PC-3 (cell line): ENCODE measurements at regions not wholly inside any gene's neighbourhood (a gene's known extent, or its start where the extent isn't known, plus 50 kb on each side); places are given as distances from the start of the nearest gene placed in this dataset.

ENCODE experiments used
- ATAC-seq: fragments of 200-7000 bp; cut with Tn5 transposase; 2 replicates; pipeline ENCODE4 v1.9.1; 2020; ENCODE audit warnings: mild to moderate bottlenecking, moderate library complexity
- BruUV-seq: library from RNA; stranded (reverse); fragments of 400-500 nt; replicated peaks from 2 replicates; lab custom pipeline; 2021; lab: Mats Ljungman, UMichigan
- CTCF ChIA-PET: fragments of 300-600 bp; sonication (Branson Sonifier 250); formaldehyde crosslinking; loops from one replicate; lab custom pipeline; 2022; ENCODE audit warnings: antibody characterized with exemption; lab: Charles Lee
- POLR2A ChIA-PET: fragments of 300-600 bp; sonication (Branson Sonifier 250); formaldehyde crosslinking; loops from one replicate; lab custom pipeline; 2022; ENCODE audit warnings: antibody characterized with exemption; ENCODE audit not compliant: unreplicated experiment; lab: Charles Lee
- DNase-seq: peaks from one replicate; pipeline ENCODE4 v3.0.0-alpha.2; 2015
- H2AFZ ChIP-seq: fragments of 300-600 bp; sonication (generic); 2 replicates; pipeline ENCODE4 v1.6.0; 2016; ENCODE audit warnings: antibody characterized with exemption, low read length
- H3F3A ChIP-seq: fragments of 300-600 bp; sonication (generic); one replicate; pipeline ENCODE4 v1.6.0; 2017; ENCODE audit warnings: antibody characterized with exemption, low read length, control low read depth, mild to moderate bottlenecking; ENCODE audit not compliant: unreplicated experiment
- H3K27ac ChIP-seq: fragments of 300-600 bp; sonication (generic); 2 replicates; pipeline ENCODE4 v1.5.1; 2016; ENCODE audit warnings: mild to moderate bottlenecking, low read length
- H3K27me3 ChIP-seq: fragments of 300-600 bp; sonication (generic); 2 replicates; pipeline ENCODE4 v1.6.1; 2016; ENCODE audit warnings: low read length, mixed read lengths
- H3K36me3 ChIP-seq: fragments of 300-600 bp; sonication (generic); 2 replicates; pipeline ENCODE4 v1.6.1; 2016; ENCODE audit warnings: low read depth, mixed run types, low read length, mixed read lengths
- H3K4me1 ChIP-seq: fragments of 300-600 bp; sonication (generic); 2 replicates; pipeline ENCODE4 v1.5.1; 2016; ENCODE audit warnings: low read length; ENCODE audit not compliant: insufficient read depth
- H3K4me2 ChIP-seq: fragments of 300-600 bp; sonication (generic); 2 replicates; pipeline ENCODE4 v1.6.0; 2016; ENCODE audit warnings: low read length
- H3K4me3 ChIP-seq: fragments of 300-600 bp; sonication (generic); 2 replicates; pipeline ENCODE4 v1.5.1; 2016; ENCODE audit warnings: mild to moderate bottlenecking, low read length, mixed read lengths
- H3K79me2 ChIP-seq: fragments of 300-600 bp; sonication (generic); 2 replicates; pipeline ENCODE4 v1.6.1; 2017; ENCODE audit warnings: low read length, mixed read lengths
- H3K9ac ChIP-seq: fragments of 300-600 bp; sonication (generic); 2 replicates; pipeline ENCODE4 v1.6.0; 2016; ENCODE audit warnings: mild to moderate bottlenecking, low read length
- H3K9me2 ChIP-seq: fragments of 300-600 bp; sonication (generic); replicated peaks from 2 replicates; pipeline ENCODE4 v1.6.1; 2016; ENCODE audit warnings: mixed run types, low read length, mixed read lengths
- H3K9me3 ChIP-seq: fragments of 300-600 bp; sonication (generic); 2 replicates; pipeline ENCODE4 v1.6.1; 2016; ENCODE audit warnings: low read length, mixed read lengths
- H4K20me1 ChIP-seq: fragments of 300-600 bp; sonication (generic); 2 replicates; pipeline ENCODE4 v1.6.1; 2016; ENCODE audit warnings: low read length, mixed read lengths
- EZH2 ChIP-seq: fragments of 300-600 bp; sonication (generic); IDR thresholded peaks from one replicate; pipeline ENCODE4 v1.6.1; 2017; ENCODE audit warnings: antibody characterized with exemption, mild to moderate bottlenecking, low read length; ENCODE audit not compliant: unreplicated experiment
- EZH2phosphoT487 ChIP-seq: fragments of 300-600 bp; sonication (generic); IDR thresholded peaks from 2 replicates; pipeline ENCODE4 v1.6.1; 2018; ENCODE audit warnings: mild to moderate bottlenecking, antibody characterized with exemption, low read length, borderline replicate concordance
- intact Hi-C: fragments of 100-400 bp; cut with micrococcal nuclease; formaldehyde crosslinking; loops from 2 replicates; pipeline ENCODE4 v1.9.0; 2023
- TF ChIP-seq, protein P1 (sequence below): fragments of 300-600 bp; sonication (generic); conservative IDR thresholded peaks from 2 replicates; pipeline ENCODE4 v1.5.1; 2017; ENCODE audit warnings: antibody characterized with exemption, low read depth, mild to moderate bottlenecking, low read length

- no peaks in the 10 kb centered on the region for H3K9me2 ChIP-seq
- H4K20me1 ChIP-seq: no peaks in the 10 kb centered on the region
- ChIA-PET POLR2A (no interaction called here), CTCF (no interaction called here)
- no TSS peak for BruUV-seq
- H3K36me3 ChIP-seq: no peaks in the 10 kb centered on the region
- no peaks in the 10 kb centered on the region for H3K27me3 ChIP-seq
- H3K79me2 ChIP-seq: no peaks in the 10 kb centered on the region
- intact Hi-C loops: no loop called here
- no peak overlapping the region for H3K9ac ChIP-seq
- H3K4me3 ChIP-seq: no peak overlapping the region
- DNase-seq (no peak), ATAC-seq (no peak)
- H2AFZ ChIP-seq: no peak overlapping the region
- TF ChIP-seq, protein P1, sequence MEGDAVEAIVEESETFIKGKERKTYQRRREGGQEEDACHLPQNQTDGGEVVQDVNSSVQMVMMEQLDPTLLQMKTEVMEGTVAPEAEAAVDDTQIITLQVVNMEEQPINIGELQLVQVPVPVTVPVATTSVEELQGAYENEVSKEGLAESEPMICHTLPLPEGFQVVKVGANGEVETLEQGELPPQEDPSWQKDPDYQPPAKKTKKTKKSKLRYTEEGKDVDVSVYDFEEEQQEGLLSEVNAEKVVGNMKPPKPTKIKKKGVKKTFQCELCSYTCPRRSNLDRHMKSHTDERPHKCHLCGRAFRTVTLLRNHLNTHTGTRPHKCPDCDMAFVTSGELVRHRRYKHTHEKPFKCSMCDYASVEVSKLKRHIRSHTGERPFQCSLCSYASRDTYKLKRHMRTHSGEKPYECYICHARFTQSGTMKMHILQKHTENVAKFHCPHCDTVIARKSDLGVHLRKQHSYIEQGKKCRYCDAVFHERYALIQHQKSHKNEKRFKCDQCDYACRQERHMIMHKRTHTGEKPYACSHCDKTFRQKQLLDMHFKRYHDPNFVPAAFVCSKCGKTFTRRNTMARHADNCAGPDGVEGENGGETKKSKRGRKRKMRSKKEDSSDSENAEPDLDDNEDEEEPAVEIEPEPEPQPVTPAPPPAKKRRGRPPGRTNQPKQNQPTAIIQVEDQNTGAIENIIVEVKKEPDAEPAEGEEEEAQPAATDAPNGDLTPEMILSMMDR: no peak
- TF ChIP-seq EZH2 (no peak), EZH2phosphoT487 (no peak)
- no peaks in the 10 kb centered on the region for H3F3A ChIP-seq
- H3K27ac ChIP-seq: no peak overlapping the region
- H3K9me3 ChIP-seq: no peaks in the 10 kb centered on the region
- peaks cover 6% of the 10 kb centered on the region; the same call in 1 of the 2 replicates for H3K4me1 ChIP-seq
- H3K4me2 ChIP-seq: no peak overlapping the region
These were observed 804.1 kb upstream of the IGFBP3 start for GRCh38 chr7:46725136-46725535.

- no peaks in the 10 kb centered on the region for H3K9me3 ChIP-seq
- BruUV-seq: no TSS peak
- H3K4me3 ChIP-seq: no peak overlapping the region
- DNase-seq (no peak), ATAC-seq (no peak)
- H3K9ac ChIP-seq: no peak overlapping the region
- no peak overlapping the region for H3K4me2 ChIP-seq
- no peaks in the 10 kb centered on the region for H3K9me2 ChIP-seq
- H3K27ac ChIP-seq: no peak overlapping the region
- no peaks in the 10 kb centered on the region for H3K36me3 ChIP-seq
- intact Hi-C loops: no loop called here
- TF ChIP-seq EZH2phosphoT487: no peak
- TF ChIP-seq, protein P1: no peak
- no peak for TF ChIP-seq EZH2
- no peak overlapping the region for H2AFZ ChIP-seq
- ChIA-PET POLR2A (interaction anchor here (0.6 kb wide), 1 partner anchor 948 kb away, joined by 5 read pairs; no protein-coding TSS in a partner anchor), CTCF (interaction anchor here (0.5 kb wide), 1 partner anchor 29 kb away, joined by 3 read pairs; no protein-coding TSS in a partner anchor)
- no peaks in the 10 kb centered on the region for H3F3A ChIP-seq
- H3K4me1 ChIP-seq: peaks cover 6% of the 10 kb centered on the region; the same call in 1 of the 2 replicates
- no peaks in the 10 kb centered on the region for H3K27me3 ChIP-seq
- H3K79me2 ChIP-seq: no peaks in the 10 kb centered on the region
- no peaks in the 10 kb centered on the region for H4K20me1 ChIP-seq
These were observed 802.7 kb upstream of the IGFBP3 start for GRCh38 chr7:46723742-46724141.

DNA sequence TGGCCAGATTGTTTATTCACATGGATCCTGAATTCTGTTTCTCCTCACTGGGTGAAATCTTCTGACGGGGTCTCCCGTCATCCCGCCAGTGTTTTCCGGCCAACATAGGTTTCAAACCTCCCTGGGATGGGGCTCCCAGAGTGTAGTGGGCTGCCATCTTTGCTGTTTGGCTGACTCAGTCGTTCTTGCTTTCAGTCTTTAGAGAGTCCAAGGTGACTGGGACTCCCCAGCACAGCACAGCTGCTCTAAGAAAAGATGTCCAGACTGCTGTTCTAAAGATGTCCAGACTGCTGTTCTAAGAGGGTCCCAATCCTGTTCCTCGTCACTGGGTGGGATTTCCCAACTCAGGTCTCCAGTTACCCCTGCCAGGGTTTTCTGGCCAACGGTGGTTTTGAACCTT is 801.9 kb upstream of the IGFBP3 start:
- no peaks in the 10 kb centered on the region for H3K9me3 ChIP-seq
- H2AFZ ChIP-seq: no peak overlapping the region
- H3K36me3 ChIP-seq: no peaks in the 10 kb centered on the region
- H3F3A ChIP-seq: no peaks in the 10 kb centered on the region
- TF ChIP-seq EZH2phosphoT487 (no peak), EZH2 (no peak)
- TF ChIP-seq, protein P1: no peak
- peaks cover 6% of the 10 kb centered on the region; the same call in 1 of the 2 replicates for H3K4me1 ChIP-seq
- no TSS peak for BruUV-seq
- no peaks in the 10 kb centered on the region for H3K79me2 ChIP-seq
- H3K9ac ChIP-seq: no peak overlapping the region
- H3K4me3 ChIP-seq: no peak overlapping the region
- ATAC-seq (no peak), DNase-seq (no peak)
- CTCF ChIA-PET: interaction anchor here (0.5 kb wide), 1 partner anchor 28 kb away, joined by 3 read pairs; no protein-coding TSS in a partner anchor
- H3K9me2 ChIP-seq: no peaks in the 10 kb centered on the region
- POLR2A ChIA-PET: no interaction called here
- intact Hi-C loops: no loop called here
- H3K27ac ChIP-seq: no peak overlapping the region
- no peaks in the 10 kb centered on the region for H4K20me1 ChIP-seq
- no peaks in the 10 kb centered on the region for H3K27me3 ChIP-seq
- H3K4me2 ChIP-seq: no peak overlapping the region
